IMR-90 (cell line): ENCODE measurements at regions not wholly inside any gene's neighbourhood (a gene's known extent, or its start where the extent isn't known, plus 50 kb on each side); places are given as distances from the start of the nearest gene placed in this dataset.
A peak's percentile ranks its signal among the peaks of the same experiment; 100 is the strongest.

ENCODE experiments used
- ATAC-seq: fragments of 200-7000 bp; cut with Tn5 transposase; 2 replicates; pipeline ENCODE4 v1.9.1; 2020; ENCODE audit warnings: low read depth, mild to moderate bottlenecking, moderate library complexity
- BruUV-seq: library from RNA; stranded (reverse); fragments of 400-500 nt; replicated peaks from 2 replicates; lab custom pipeline; 2021; lab: Mats Ljungman, UMichigan
- CTCF ChIA-PET: fragments of 300-600 bp; formaldehyde crosslinking; extraction: SDS; loops from one replicate; lab custom pipeline; 2021; ENCODE audit warnings: antibody characterized with exemption; lab: Yijun Ruan, JAX
- POLR2A ChIA-PET: fragments of 300-600 bp; sonication (Branson Sonifier 250); formaldehyde crosslinking; loops from one replicate; lab custom pipeline; 2022; ENCODE audit warnings: antibody characterized with exemption; ENCODE audit not compliant: unreplicated experiment; lab: Charles Lee
- DNase-seq: peaks from one replicate; pipeline ENCODE4 v3.0.0; 2013
- H2AFZ ChIP-seq: replicated peaks from 2 replicates; pipeline ENCODE3; 2013; ENCODE audit warnings: low read length, mild to moderate bottlenecking; ENCODE audit not compliant: poor library complexity
- H2AK5ac ChIP-seq: 2 replicates; pipeline ENCODE4 v1.6.1; 2013; ENCODE audit warnings: low read depth, low read length, inconsistent platforms
- H2AK9ac ChIP-seq: replicated peaks from 2 replicates; pipeline ENCODE3; 2013; ENCODE audit warnings: mild to moderate bottlenecking, low read depth, low read length, moderate library complexity; ENCODE audit not compliant: poor library complexity
- H2BK120ac ChIP-seq: 2 replicates; pipeline ENCODE4 v1.6.1; 2013; ENCODE audit warnings: low read depth, low read length, inconsistent platforms
- H2BK15ac ChIP-seq: 3 replicates; pipeline ENCODE4 v1.6.1; 2013; ENCODE audit warnings: low read depth, low read length, inconsistent platforms
- H2BK20ac ChIP-seq: 2 replicates; pipeline ENCODE4 v1.6.1; 2013; ENCODE audit warnings: low read depth, mild to moderate bottlenecking, inconsistent platforms, low read length, moderate library complexity
- H2BK5ac ChIP-seq: 2 replicates; pipeline ENCODE4 v1.6.1; 2013; ENCODE audit warnings: mild to moderate bottlenecking, low read depth, low read length, inconsistent platforms; ENCODE audit not compliant: poor library complexity, severe bottlenecking
- H3K14ac ChIP-seq: replicated peaks from 2 replicates; pipeline ENCODE4 v1.6.1; 2013; ENCODE audit warnings: low read depth, low read length, inconsistent platforms
- H3K18ac ChIP-seq: 2 replicates; pipeline ENCODE4 v1.6.1; 2013; ENCODE audit warnings: low read depth, low read length, control low read depth
- H3K23ac ChIP-seq: 2 replicates; pipeline ENCODE4 v1.6.1; 2013; ENCODE audit warnings: low read depth, low read length, inconsistent platforms
- H3K27ac ChIP-seq: 2 replicates; pipeline ENCODE4 v1.5.1; 2013; ENCODE audit warnings: mild to moderate bottlenecking, control low read depth, low read length; ENCODE audit not compliant: insufficient read depth
- H3K27me3 ChIP-seq: 2 replicates; pipeline ENCODE4 v1.6.1; 2013; ENCODE audit warnings: low read length; ENCODE audit not compliant: control insufficient read depth, insufficient read depth
- H3K36me3 ChIP-seq: 2 replicates; pipeline ENCODE4 v1.6.1; 2013; ENCODE audit warnings: low read length, mixed read lengths; ENCODE audit not compliant: control insufficient read depth, insufficient read depth
- H3K4ac ChIP-seq: 2 replicates; pipeline ENCODE4 v1.6.1; 2013; ENCODE audit warnings: low read depth, low read length, inconsistent platforms
- H3K4me1 ChIP-seq: 2 replicates; pipeline ENCODE4 v1.6.1; 2013; ENCODE audit warnings: low read length, mixed read lengths; ENCODE audit not compliant: control insufficient read depth, insufficient read depth
- H3K4me2 ChIP-seq: 2 replicates; pipeline ENCODE4 v1.6.1; 2013; ENCODE audit warnings: low read depth, mild to moderate bottlenecking, control low read depth, low read length, moderate library complexity
- H3K4me3 ChIP-seq: 2 replicates; pipeline ENCODE4 v1.5.1; 2013; ENCODE audit warnings: low read depth, mild to moderate bottlenecking, control low read depth, low read length, moderate library complexity; ENCODE audit not compliant: insufficient read depth
- H3K56ac ChIP-seq: 2 replicates; pipeline ENCODE4 v1.6.1; 2013; ENCODE audit warnings: low read length, inconsistent platforms; ENCODE audit not compliant: insufficient read depth; ENCODE audit errors: extremely low read depth
- H3K79me1 ChIP-seq, 2 experiments: 2 replicates each; pipeline ENCODE4 v1.6.1; 2013; ENCODE audit warnings: low read length in 2 of 2, inconsistent platforms in 1 of 2, low read depth in 1 of 2
- H3K9ac ChIP-seq: 2 replicates; pipeline ENCODE4 v1.6.1; 2013; ENCODE audit warnings: low read depth, low read length, control low read depth
- H3K9me1 ChIP-seq: 2 replicates; pipeline ENCODE4 v1.6.1; 2013; ENCODE audit warnings: low read length, inconsistent platforms; ENCODE audit not compliant: insufficient read depth
- H3K9me3 ChIP-seq: 2 replicates; pipeline ENCODE4 v1.6.1; 2013; ENCODE audit warnings: low read length; ENCODE audit not compliant: control insufficient read depth, insufficient read depth
- H4K20me1 ChIP-seq: 2 replicates; pipeline ENCODE4 v1.6.1; 2013; ENCODE audit warnings: low read length, inconsistent platforms; ENCODE audit not compliant: insufficient read depth
- H4K5ac ChIP-seq: 2 replicates; pipeline ENCODE4 v1.6.1; 2013; ENCODE audit warnings: mild to moderate bottlenecking, low read depth, low read length, control low read depth
- H4K8ac ChIP-seq, 2 experiments: 2 replicates each; pipeline ENCODE4 v1.6.1; 2013; ENCODE audit warnings: low read depth in 2 of 2, low read length in 2 of 2, control low read depth in 1 of 2, inconsistent platforms in 1 of 2
- H4K91ac ChIP-seq: 2 replicates; pipeline ENCODE4 v1.6.1; 2013; ENCODE audit warnings: low read depth, low read length, inconsistent platforms; ENCODE audit not compliant: insufficient read depth
- CTCF ChIP-seq: conservative IDR thresholded peaks from 2 replicates; pipeline ENCODE4 v1.5.1; 2012; ENCODE audit warnings: mild to moderate bottlenecking, low read depth, low read length, improper control_type of control experiment
- SMC3 ChIP-seq: fragments of 150-350 bp; IDR thresholded peaks from 2 replicates; pipeline ENCODE4 v1.6.1; 2016; ENCODE audit warnings: low read depth, mild to moderate bottlenecking, antibody characterized with exemption, low read length, moderate library complexity
- WGBS, 2 experiments: methylation state at CpG; one replicate each; pipeline versions ENCODE4 v1.1.5 to v1.1.7; 2013; ENCODE audit warnings: missing lambda C conversion rate in 2 of 2; ENCODE audit not compliant: insufficient read length in 1 of 2; ENCODE audit errors: extremely low coverage in 2 of 2; 5-methylcytosine and 5-hydroxymethylcytosine counted together
- dilution Hi-C: fragments of 300-500 bp; cut with HindIII; formaldehyde crosslinking; loops from one replicate; pipeline ENCODE4 v1.14.3; 2018; ENCODE audit warnings: low sequenced_read_pairs; ENCODE audit not compliant: unreplicated experiment
- in situ Hi-C: fragments of 300-500 bp; cut with MboI; formaldehyde crosslinking; loops from 3 replicates; pipeline ENCODE4 v1.14.3; 2019; ENCODE audit warnings: low sequenced_read_pairs, inconsistent platforms, mixed read lengths
- intact Hi-C: fragments of 100-400 bp; cut with micrococcal nuclease; formaldehyde crosslinking; loops from 2 replicates; pipeline ENCODE4 v1.10.0; 2022

GRCh38 chr6:88380083-88380482 is 213.9 kb upstream of the CNR1 start:
- Histone ChIP-seq H4K5ac (no peak overlapping the region), H3K36me3 (no peaks in the 10 kb centered on the region), H2BK120ac (no peak overlapping the region), H4K8ac (no peak overlapping the region), H3K56ac (no peak overlapping the region), H3K18ac (no peak overlapping the region), H2AK9ac (no peak overlapping the region), H3K4me1 (no peaks in the 10 kb centered on the region), H2AFZ (no peak overlapping the region), H4K91ac (no peak overlapping the region), H2BK5ac (no peak overlapping the region), H3K27ac (no peak overlapping the region), H3K4me2 (no peak overlapping the region), H2AK5ac (no peak overlapping the region), H3K23ac (no peak overlapping the region), H3K4me3 (no peak overlapping the region), H3K9me1 (no peaks in the 10 kb centered on the region), H3K9me3 (no peaks in the 10 kb centered on the region), H3K4ac (no peak overlapping the region), H2BK15ac (no peak overlapping the region), H4K20me1 (no peaks in the 10 kb centered on the region), H3K27me3 (no peaks in the 10 kb centered on the region), H2BK20ac (no peak overlapping the region), H3K14ac (no peak overlapping the region), H3K79me1 (no peaks in the 10 kb centered on the region), H3K9ac (no peak overlapping the region)
- in situ Hi-C loops: no loop called here
- ChIA-PET CTCF (no interaction called here), POLR2A (no interaction called here)
- BruUV-seq: no TSS peak
- WGBS, 2 experiments: no CpG with 5 or more reads among the region's 2 CpGs
- intact Hi-C loops: no loop called here
- no peak for ATAC-seq
- DNase-seq: peak; percentile 18
- dilution Hi-C loops: no loop called here
- TF ChIP-seq CTCF (no peak), SMC3 (no peak)
